Lower leg skin (tissue), 3 donors: ENCODE measurements at regions not wholly inside any gene's neighbourhood (a gene's known extent, or its start where the extent isn't known, plus 50 kb on each side); places are given as distances from the start of the nearest gene placed in this dataset.

ENCODE experiments used
- CTCF ChIP-seq, 3 donors: fragments of 450-650 bp; IDR thresholded peaks; one replicate each; pipeline ENCODE4 v1.5.1; 2016; ENCODE audit warnings: antibody characterized with exemption in 3 of 3, mild to moderate bottlenecking in 3 of 3, moderate library complexity in 2 of 3
- POLR2A ChIP-seq, 2 donors: fragments of 450-650 bp; IDR thresholded peaks; one replicate each; pipeline ENCODE4 v1.6.1; 2016 to 2017; ENCODE audit warnings: antibody characterized with exemption in 2 of 2, mild to moderate bottlenecking in 1 of 2, moderate library complexity in 1 of 2

- TF ChIP-seq CTCF (IDR thresholded peaks at IDR 0.05) (no peak), POLR2A (IDR thresholded peaks at IDR 0.05) (no peak)
Observed at GRCh38 chr2:153163055-153163454, 315.5 kb downstream of the RPRM start.
